Stimulated activated naive B cell treated with anti-CD40 and anti-IgM and Interleukin-4, amounts not matched to agents 10 μg/mL and 1 μg/mL and 100 μg/mL, for 72 hours (primary cell): ENCODE measurements at regions not wholly inside any gene's neighbourhood (a gene's known extent, or its start where the extent isn't known, plus 50 kb on each side); places are given as distances from the start of the nearest gene placed in this dataset.
"Not testable (repeated sequence)": the region's sequence is repeated elsewhere in the genome, so short reads cannot be mapped to it uniquely, and the experiment has no call there.

Source experiments
- ATAC-seq, 2 donors: fragments of 150-1000 bp; cut with Tn5 transposase; replicated peaks; 2 replicates each; pipeline ENCODE4 v1.10.0; 2021; ENCODE audit warnings: moderate library complexity in 1 of 2
- DNase-seq: peaks from one replicate; pipeline ENCODE4 v3.0.0; 2021
- H3K27ac Mint-ChIP-seq: one replicate; pipeline ENCODE4 v1.8.0; 2022; ENCODE audit warnings: mild to moderate bottlenecking, mixed read lengths
- H3K27me3 Mint-ChIP-seq, 2 donors: one replicate each; pipeline ENCODE4 v1.8.0; 2022; ENCODE audit warnings: mixed read lengths in 2 of 2
- H3K36me3 Mint-ChIP-seq, 2 donors: one replicate each; pipeline ENCODE4 v1.8.0; 2022; ENCODE audit warnings: mixed read lengths in 2 of 2, mild to moderate bottlenecking in 1 of 2
- H3K4me1 Mint-ChIP-seq, 2 donors: one replicate each; pipeline ENCODE4 v1.8.0; 2022; ENCODE audit warnings: mixed read lengths in 2 of 2, mild to moderate bottlenecking in 1 of 2
- H3K4me3 Mint-ChIP-seq, 2 donors: one replicate each; pipeline ENCODE4 v1.8.0; 2022; ENCODE audit warnings: mild to moderate bottlenecking in 2 of 2, mixed read lengths in 2 of 2, moderate library complexity in 1 of 2
- H3K9me3 Mint-ChIP-seq, 2 donors: one replicate each; pipeline ENCODE4 v1.8.0; 2022; ENCODE audit warnings: mixed read lengths in 2 of 2, mild to moderate bottlenecking in 1 of 2

DNA sequence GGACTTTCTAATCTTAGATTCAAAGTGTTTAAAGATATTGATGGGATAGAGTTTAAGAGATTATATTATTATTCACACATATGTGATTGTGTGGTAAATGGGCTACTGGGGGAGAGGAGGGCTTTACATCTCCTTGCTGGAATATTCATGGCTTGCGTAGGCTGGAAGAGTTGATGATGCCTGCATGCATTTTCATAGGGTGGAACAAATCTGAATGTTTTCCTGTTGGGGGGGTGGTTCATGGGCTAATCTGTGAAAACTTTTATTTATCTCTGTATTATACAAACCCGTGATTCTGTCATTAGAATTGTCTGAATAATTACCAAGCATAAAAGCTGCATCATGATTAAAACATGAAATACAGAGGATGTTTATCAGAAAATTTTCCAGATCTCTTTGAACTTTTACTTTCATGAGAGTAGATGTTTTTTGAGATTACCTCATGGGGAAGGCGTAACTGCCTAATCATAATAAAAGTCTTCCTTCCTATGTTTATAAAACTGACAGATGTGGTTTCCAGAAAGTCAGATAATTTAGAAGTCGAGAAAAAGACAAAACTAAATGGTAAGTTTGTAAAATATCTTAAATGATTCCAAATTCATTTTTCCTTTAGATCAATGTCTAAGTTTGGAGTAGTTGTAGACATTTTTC is 1185.4 kb upstream of the SEMA6A start:
- H3K27me3 Mint-ChIP-seq: no peaks in the 10 kb centered on the region
- no peaks in the 10 kb centered on the region for H3K36me3 Mint-ChIP-seq
- no peaks in the 10 kb centered on the region for H3K9me3 Mint-ChIP-seq
- no peaks in the 10 kb centered on the region for H3K4me1 Mint-ChIP-seq
- ATAC-seq (no peak), DNase-seq (no peak)
- no peak overlapping the region for H3K4me3 Mint-ChIP-seq
- H3K27ac Mint-ChIP-seq: no peak overlapping the region

DNA sequence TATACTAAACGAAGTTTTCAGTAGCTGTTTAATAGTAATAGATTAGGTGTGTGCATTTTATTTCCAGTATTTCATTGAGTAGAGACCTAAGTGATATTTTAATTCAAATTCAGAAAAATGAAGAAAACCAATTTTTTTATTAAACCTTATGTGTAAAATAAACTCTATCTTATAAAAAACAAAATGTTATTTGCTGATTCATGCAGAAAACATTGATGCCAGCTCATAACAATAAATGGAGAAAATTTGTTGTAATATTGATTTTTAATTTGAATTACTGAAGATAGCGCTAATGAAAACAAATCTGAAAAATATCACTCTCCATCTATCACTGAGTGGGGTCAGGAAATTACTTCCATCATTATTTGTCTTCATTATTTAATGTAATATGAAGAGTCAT is 1177.8 kb upstream of the SEMA6A start:
- H3K9me3 Mint-ChIP-seq: no peaks in the 10 kb centered on the region
- H3K27ac Mint-ChIP-seq: no peak overlapping the region
- no peaks in the 10 kb centered on the region for H3K36me3 Mint-ChIP-seq
- no peaks in the 10 kb centered on the region for H3K4me1 Mint-ChIP-seq
- DNase-seq (no peak), ATAC-seq (no peak)
- no peak overlapping the region for H3K4me3 Mint-ChIP-seq
- H3K27me3 Mint-ChIP-seq: no peaks in the 10 kb centered on the region

DNA sequence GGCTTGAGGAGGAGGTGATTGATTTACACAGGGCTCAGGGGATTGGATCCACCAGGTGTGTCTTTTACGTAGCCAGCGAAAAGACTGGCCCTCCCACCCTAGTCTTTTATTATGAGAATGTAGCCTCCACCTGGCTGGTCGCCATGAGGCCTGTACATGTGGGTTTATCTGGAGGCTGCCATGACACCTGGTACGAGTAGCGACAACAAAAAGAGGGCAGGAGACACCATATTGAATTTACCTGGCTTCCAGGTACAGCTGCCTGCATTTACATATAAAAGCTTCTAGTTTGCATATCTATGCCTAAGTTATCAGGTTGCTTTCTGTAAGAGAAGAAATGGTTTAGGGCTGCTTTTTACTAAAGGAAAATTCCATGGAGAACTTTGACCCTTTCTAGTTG is 1173.7 kb upstream of the SEMA6A start:
- no peak overlapping the region for H3K4me3 Mint-ChIP-seq
- H3K9me3 Mint-ChIP-seq: no peaks in the 10 kb centered on the region
- H3K27me3 Mint-ChIP-seq: no peaks in the 10 kb centered on the region
- DNase-seq: no peak
- no peak for ATAC-seq
- no peaks in the 10 kb centered on the region for H3K4me1 Mint-ChIP-seq
- no peak overlapping the region for H3K27ac Mint-ChIP-seq
- H3K36me3 Mint-ChIP-seq: no peaks in the 10 kb centered on the region

DNA sequence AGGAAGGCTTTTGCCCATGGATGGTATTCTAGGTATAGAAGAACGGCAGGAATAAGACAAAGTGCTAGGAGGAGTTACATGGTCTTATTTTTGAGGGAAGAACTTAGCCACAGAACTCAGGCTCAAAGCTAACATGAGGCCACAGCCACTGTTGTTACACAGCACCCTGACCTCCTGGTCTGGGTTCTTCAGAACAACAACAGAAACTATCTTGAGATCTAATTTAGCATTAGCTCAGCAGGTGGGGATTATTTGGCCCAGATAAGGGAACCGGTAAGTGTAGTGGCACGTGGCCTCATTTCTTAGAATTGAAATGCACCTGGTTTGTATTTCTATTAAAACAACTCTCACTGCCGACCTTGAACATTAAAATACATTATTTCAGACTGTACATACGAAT is 1168.7 kb upstream of the SEMA6A start:
- H3K4me3 Mint-ChIP-seq: no peak overlapping the region
- ATAC-seq (no peak), DNase-seq (no peak)
- H3K27ac Mint-ChIP-seq: no peak overlapping the region
- H3K27me3 Mint-ChIP-seq: no peaks in the 10 kb centered on the region
- no peaks in the 10 kb centered on the region for H3K36me3 Mint-ChIP-seq
- H3K9me3 Mint-ChIP-seq: no peaks in the 10 kb centered on the region
- no peaks in the 10 kb centered on the region for H3K4me1 Mint-ChIP-seq

DNA sequence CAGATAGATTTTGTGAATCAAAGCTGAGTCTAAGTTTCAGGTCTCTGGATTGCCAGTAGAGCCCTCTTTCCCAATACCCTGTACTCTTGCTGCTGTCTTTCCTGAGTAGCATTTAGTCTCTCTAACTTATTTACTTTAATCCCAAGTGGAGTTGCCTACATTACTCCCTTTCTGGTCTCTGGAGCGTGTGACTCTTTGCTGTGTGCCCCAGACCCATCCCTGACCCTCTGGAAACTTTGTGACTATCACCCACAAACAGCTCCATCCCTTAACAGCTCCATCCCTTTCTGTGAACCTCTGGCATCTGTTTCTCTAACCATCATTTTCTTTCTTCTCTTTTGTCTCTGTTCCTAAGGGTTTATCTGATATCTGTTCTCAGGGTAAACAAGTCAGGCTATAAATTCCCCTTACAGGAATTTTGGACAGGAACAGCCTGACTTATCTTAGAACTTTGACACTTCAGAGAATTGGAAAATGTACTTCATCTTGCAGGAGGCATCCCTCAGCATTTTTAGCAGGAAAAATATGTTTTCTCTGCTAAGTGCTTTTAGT is 1167.1 kb upstream of the SEMA6A start:
- Mint-ChIP-seq H3K4me3 (no peak overlapping the region), H3K27me3 (no peaks in the 10 kb centered on the region), H3K27ac (no peak overlapping the region), H3K36me3 (no peaks in the 10 kb centered on the region), H3K9me3 (peaks cover 4% of the 10 kb centered on the region in 2 donors), H3K4me1 (no peaks in the 10 kb centered on the region)
- DNase-seq (no peak), ATAC-seq (no peak)

DNA sequence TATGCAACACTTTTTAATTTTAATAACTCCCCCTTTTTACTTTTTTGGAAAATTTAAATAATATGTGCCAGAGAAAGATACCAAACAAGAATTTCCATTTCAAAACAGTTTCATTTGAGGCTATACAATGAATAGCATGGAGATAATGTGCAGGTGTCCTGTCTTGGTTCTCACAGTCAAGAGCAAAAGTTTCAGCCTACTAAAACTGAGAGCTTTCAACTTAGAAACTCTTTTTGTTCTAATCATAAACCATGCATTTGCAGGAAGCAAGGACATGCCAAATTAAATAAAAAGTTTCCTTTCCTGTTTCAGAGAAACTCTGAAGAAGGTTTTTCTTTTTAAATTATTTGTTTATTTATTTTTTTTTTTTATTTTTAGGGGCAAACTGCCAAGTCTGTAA is 1165.6 kb upstream of the SEMA6A start:
- H3K4me1 Mint-ChIP-seq: no peaks in the 10 kb centered on the region
- DNase-seq (no peak), ATAC-seq (no peak)
- no peak overlapping the region for H3K4me3 Mint-ChIP-seq
- peaks cover 4% of the 10 kb centered on the region in 2 donors for H3K9me3 Mint-ChIP-seq
- no peaks in the 10 kb centered on the region for H3K27me3 Mint-ChIP-seq
- H3K36me3 Mint-ChIP-seq: no peaks in the 10 kb centered on the region
- H3K27ac Mint-ChIP-seq: no peak overlapping the region

DNA sequence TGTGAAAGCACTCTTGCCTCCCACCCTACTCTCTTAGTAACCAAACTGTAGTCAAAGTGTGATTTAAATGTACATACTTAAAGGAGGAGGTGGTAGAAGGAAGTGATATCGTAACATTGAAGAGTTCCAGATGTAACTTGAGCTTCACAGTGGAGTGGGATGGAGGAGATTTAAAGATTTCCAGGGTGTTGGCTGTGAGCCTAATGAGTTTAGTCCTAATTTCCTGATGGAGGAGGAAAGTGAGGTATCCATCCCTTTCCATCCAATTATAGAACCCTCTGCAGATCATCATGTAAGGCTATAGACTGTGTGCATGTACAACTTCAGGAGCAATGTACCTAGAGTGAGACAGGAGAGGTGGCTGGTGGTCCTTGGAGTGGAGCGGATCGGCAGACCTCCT is 1163.9 kb upstream of the SEMA6A start:
- Mint-ChIP-seq H3K9me3 (peaks cover 4% of the 10 kb centered on the region in 2 donors), H3K27me3 (no peaks in the 10 kb centered on the region), H3K27ac (no peak overlapping the region), H3K4me3 (no peak overlapping the region), H3K4me1 (no peaks in the 10 kb centered on the region), H3K36me3 (no peaks in the 10 kb centered on the region)
- ATAC-seq (no peak), DNase-seq (no peak)

DNA sequence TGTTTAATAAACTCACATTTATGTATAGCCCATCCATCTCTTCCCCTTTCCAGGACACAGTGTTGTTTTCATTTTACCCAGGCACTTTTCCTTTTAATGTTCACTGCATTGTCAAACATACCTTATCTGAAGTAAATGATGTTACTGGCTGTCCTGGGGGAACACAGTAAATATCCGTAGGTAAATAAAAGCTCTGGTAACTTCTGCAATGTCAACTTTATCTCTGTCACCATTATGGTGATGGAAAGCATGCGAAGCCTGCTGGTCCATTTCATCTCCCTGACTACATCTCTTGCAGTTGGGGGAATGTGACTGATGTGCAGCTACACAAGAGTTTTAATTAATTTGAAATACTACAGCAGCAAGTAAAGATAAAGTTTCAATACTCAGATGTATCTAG is 1162.1 kb upstream of the SEMA6A start:
- Mint-ChIP-seq H3K27me3 (no peaks in the 10 kb centered on the region), H3K27ac (no peak overlapping the region), H3K4me1 (no peaks in the 10 kb centered on the region), H3K36me3 (no peaks in the 10 kb centered on the region), H3K9me3 (peaks cover 4% of the 10 kb centered on the region in 2 donors), H3K4me3 (no peak overlapping the region)
- no peak for DNase-seq
- no peak for ATAC-seq

DNA sequence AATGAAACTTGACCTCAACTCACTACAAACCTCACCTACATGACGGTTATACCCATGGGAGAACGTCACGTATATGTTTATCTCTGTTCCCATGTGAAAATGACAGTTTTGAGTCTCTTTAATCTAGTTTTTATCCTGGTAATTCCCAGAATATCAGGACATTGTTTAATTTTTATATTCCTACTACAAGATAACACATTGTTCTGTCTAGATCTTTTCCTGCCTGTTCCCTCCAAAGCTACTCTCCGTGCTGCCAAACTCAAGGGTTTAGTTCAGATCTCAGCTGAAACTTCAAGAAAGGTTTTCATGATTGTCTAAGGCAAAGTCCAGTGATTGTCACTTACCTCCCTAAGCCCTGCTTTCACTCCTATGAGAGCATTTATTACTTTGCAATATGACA is 1159.4 kb upstream of the SEMA6A start:
- no peak overlapping the region for H3K27ac Mint-ChIP-seq
- H3K4me1 Mint-ChIP-seq: no peaks in the 10 kb centered on the region
- DNase-seq (no peak), ATAC-seq (no peak)
- no peak overlapping the region for H3K4me3 Mint-ChIP-seq
- H3K27me3 Mint-ChIP-seq: no peaks in the 10 kb centered on the region
- H3K9me3 Mint-ChIP-seq: peaks cover 4 to 7% of the 10 kb centered on the region in 2 donors
- H3K36me3 Mint-ChIP-seq: no peaks in the 10 kb centered on the region

DNA sequence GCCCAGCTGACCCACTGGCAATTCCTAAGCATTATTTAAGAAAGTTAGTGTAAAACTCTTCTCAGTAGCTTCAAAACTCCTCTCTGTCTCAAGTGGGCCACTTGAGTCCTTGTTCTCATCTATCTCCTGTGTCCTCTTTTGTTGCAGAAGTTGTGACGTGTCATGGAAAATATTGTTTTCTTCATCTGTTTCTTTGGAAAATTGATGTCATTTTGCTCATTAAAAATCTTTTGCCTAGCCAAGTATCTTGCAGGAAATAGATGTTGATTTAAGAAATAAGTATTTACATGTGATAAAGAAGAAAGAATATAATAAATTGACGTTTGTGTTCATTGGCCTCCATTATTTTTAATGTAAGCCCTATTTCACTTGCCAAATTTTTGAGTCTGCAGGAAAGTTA is 1158.4 kb upstream of the SEMA6A start:
- ATAC-seq (no peak), DNase-seq (no peak)
- H3K27ac Mint-ChIP-seq: no peak overlapping the region

DNA sequence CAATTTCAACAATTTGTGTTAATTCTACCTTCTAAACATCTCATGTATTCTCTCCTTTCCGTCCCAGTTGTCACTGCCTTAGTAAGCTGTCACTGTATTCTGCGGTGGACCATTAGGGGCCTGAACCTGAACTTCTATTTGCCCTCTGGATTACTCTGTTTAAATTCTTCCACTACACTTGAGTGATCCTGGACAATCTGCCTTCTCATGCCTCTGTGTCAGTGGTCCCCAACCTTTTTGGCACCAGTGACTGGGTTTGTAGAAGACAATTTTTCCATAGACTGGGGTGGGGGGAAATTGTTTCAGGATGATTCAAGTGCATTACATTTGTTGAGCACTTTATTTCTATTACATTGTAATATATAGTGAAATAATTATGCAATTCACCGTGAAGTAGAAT is 1157.6 kb upstream of the SEMA6A start:
- H3K4me1 Mint-ChIP-seq: no peaks in the 10 kb centered on the region
- H3K27ac Mint-ChIP-seq: no peak overlapping the region
- DNase-seq (no peak), ATAC-seq (no peak)
- H3K4me3 Mint-ChIP-seq: no peak overlapping the region
- H3K36me3 Mint-ChIP-seq: no peaks in the 10 kb centered on the region
- no peaks in the 10 kb centered on the region for H3K27me3 Mint-ChIP-seq
- peaks cover 3 to 6% of the 10 kb centered on the region in 2 donors for H3K9me3 Mint-ChIP-seq

More for the DNA sequence above, 1158.4 kb upstream of the SEMA6A start:
- Mint-ChIP-seq H3K27me3 (no peaks in the 10 kb centered on the region), H3K36me3 (no peaks in the 10 kb centered on the region), H3K9me3 (peaks cover 2 to 7% of the 10 kb centered on the region in 2 donors), H3K4me3 (no peak overlapping the region), H3K4me1 (no peaks in the 10 kb centered on the region)

DNA sequence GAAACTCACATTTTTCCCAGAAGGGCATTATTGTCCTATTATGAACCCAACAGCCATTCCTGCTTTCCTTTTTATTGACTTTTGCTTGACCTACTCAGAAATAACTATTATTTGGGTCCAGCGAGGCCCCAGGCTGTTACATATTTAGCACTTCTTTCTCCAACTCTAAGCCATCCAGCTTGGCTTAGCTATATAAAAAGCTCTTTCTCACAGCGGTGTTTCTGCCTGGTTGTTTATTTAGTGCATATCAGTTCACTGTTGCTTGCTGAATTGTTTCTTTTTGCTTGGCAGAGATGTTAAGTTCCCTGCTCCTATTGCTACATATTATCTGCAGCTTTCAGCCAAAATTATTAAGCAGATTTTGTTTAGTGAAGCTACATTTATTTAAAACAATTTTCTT is 1156.8 kb upstream of the SEMA6A start:
- Mint-ChIP-seq H3K36me3 (no peaks in the 10 kb centered on the region), H3K4me3 (no peak overlapping the region), H3K27me3 (no peaks in the 10 kb centered on the region), H3K27ac (no peak overlapping the region), H3K9me3 (peaks cover 3 to 6% of the 10 kb centered on the region in 2 donors), H3K4me1 (no peaks in the 10 kb centered on the region)
- no peak for ATAC-seq
- DNase-seq: no peak

DNA sequence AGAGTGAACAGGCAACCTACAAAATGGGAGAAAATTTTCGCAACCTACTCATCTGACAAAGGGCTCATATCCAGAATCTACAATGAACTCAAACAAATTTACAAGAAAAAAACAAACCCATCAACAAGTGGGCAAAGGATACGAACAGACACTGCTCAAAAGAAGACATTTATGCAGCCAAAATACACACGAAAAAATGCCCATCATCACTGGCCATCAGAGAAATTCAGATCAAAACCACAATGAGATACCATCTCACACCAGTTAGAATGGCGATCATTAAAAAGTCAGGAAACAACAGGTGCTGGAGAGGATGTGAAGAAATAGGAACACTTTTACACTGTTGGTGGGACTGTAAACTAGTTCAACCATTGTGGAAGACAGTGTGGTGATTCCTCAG is 1146.2 kb upstream of the SEMA6A start:
- not testable (repeated sequence) for ATAC-seq, H3K27ac Mint-ChIP-seq, H3K4me3 Mint-ChIP-seq, H3K36me3 Mint-ChIP-seq, H3K27me3 Mint-ChIP-seq, DNase-seq, H3K4me1 Mint-ChIP-seq, H3K9me3 Mint-ChIP-seq

DNA sequence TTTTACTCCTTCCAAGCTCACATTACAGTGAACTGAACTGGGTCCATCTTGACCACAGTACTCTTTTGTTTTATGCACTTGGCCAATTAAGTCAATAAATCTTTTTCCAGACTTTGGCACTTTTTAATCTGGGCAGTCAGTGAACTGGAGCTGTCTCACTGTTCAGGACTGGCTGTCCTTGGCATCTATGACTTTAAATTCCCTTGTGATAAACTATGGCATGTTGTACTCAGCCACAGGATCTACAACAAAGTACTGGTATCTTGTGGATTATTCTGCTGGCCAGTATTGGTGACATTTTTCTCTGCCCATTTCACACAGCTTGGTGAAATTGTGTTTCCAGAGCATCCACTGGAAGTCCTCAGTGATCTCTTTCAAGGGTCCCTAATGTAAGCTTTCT is 1144.8 kb upstream of the SEMA6A start:
- Mint-ChIP-seq H3K27me3 (no peaks in the 10 kb centered on the region), H3K9me3 (peaks cover 7 to 13% of the 10 kb centered on the region in 2 donors), H3K27ac (no peak overlapping the region), H3K36me3 (no peaks in the 10 kb centered on the region), H3K4me1 (no peaks in the 10 kb centered on the region), H3K4me3 (no peak overlapping the region)
- DNase-seq (no peak), ATAC-seq (no peak)

DNA sequence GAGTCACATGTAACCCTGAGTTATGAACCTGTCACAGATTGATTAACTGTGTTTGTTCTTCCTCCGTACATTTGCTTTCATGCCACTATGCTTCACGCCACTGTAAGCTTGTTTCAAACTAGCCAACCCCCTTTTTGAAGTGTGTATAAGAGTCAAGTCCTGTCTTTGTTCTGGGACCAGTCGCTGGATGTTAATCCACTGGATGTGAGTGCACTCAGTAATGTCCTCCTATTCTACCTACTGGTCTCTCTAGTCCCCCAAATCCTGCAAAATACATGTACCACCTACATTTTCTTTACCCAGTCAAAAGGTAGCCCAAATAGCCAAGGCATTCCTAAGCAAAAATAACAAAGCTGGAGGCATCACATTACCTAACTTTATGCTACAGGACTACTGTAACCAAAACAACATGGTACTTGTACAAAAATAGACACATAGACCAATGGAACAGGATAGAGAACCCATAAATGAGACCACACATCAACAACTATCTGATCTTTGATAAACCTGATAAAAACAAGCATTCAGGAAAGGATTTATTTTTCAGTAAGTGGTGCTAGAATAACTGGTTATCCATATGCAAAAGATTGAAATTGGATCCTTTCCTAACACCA is 1139.1 kb upstream of the SEMA6A start:
- Mint-ChIP-seq H3K27me3 (no peaks in the 10 kb centered on the region), H3K4me1 (no peaks in the 10 kb centered on the region), H3K4me3 (no peak overlapping the region), H3K27ac (no peak overlapping the region), H3K9me3 (peaks cover 26 to 29% of the 10 kb centered on the region in 2 donors), H3K36me3 (no peaks in the 10 kb centered on the region)
- DNase-seq (no peak), ATAC-seq (no peak)
